ENCODE measurements at regions not wholly inside any gene's neighbourhood (a gene's known extent, or its start where the extent isn't known, plus 50 kb on each side); places are given as distances from the start of the nearest gene placed in this dataset.

GRCh38 chr2:120435671-120436459 is 89.9 kb downstream of the INHBB start:
- FAIRE-seq (no peak), DNase-seq (no peak)
- Histone ChIP-seq H3K9ac (ENCODE audit: low read length in 3 of 3) (no peak overlapping the region), H3K27me3 (ENCODE audit: control insufficient read depth, insufficient read depth, low read length) (no peaks in the 10 kb centered on the region), H3K9me3 (ENCODE audit: control insufficient read depth in 2 of 3, insufficient read depth in 1 of 3, low read length in 3 of 3) (no peaks in the 10 kb centered on the region), H3K4me1 (ENCODE audit: control insufficient read depth in 2 of 3, insufficient read depth in 2 of 3, low read depth in 1 of 3, low read length in 3 of 3) (no peaks in the 10 kb centered on the region), H3K4me3 (ENCODE audit: low read length in 3 of 3) (no peak overlapping the region), H3K36me3 (ENCODE audit: control insufficient read depth in 2 of 3, insufficient read depth in 3 of 3, low read length in 3 of 3) (no peaks in the 10 kb centered on the region), H3K27ac (ENCODE audit: low read depth in 2 of 2, low read length in 2 of 2) (no peak overlapping the region)
- no peak for TF ChIP-seq CTCF (IDR thresholded peaks at IDR 0.05; ENCODE audit: borderline replicate concordance, extremely low read depth, insufficient read depth)
- intact Hi-C loops (cut with DNase I), result no loop called here

DNA sequence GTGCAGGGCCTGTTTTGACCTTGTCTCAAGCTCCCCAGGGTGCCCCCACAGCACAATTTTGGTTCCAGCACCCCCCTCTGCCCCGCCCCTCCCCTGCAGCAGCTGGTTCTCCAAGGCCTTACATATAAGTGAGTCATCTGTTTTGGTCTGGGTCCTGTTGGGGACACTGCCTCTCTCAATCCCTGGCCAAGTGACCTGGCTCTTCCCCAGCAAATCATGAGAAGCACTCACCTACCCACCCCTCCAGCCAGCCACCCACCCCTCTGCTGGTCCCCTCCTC is 90.5 kb downstream of the INHBB start:
- no peak for DNase-seq
- no peaks in the 10 kb centered on the region for H3K36me3 ChIP-seq (ENCODE audit: control insufficient read depth in 2 of 3, insufficient read depth in 3 of 3, low read length in 3 of 3)
- no peak for FAIRE-seq
- H3K4me3 ChIP-seq (ENCODE audit: low read length in 3 of 3), result no peak overlapping the region
- no peak overlapping the region for H3K27ac ChIP-seq (ENCODE audit: low read depth in 2 of 2, low read length in 2 of 2)
- H3K9ac ChIP-seq (ENCODE audit: low read length in 3 of 3), result no peak overlapping the region
- H3K9me3 ChIP-seq (ENCODE audit: control insufficient read depth in 2 of 3, insufficient read depth in 1 of 3, low read length in 3 of 3), result no peaks in the 10 kb centered on the region
- no peaks in the 10 kb centered on the region for H3K4me1 ChIP-seq (ENCODE audit: control insufficient read depth in 2 of 3, insufficient read depth in 2 of 3, low read depth in 1 of 3, low read length in 3 of 3)
- peaks cover 2% of the 10 kb centered on the region for H3K27me3 ChIP-seq (ENCODE audit: control insufficient read depth, insufficient read depth, low read length)
- no peak for TF ChIP-seq CTCF (IDR thresholded peaks at IDR 0.05; ENCODE audit: borderline replicate concordance, extremely low read depth, insufficient read depth)
- intact Hi-C loops (cut with DNase I), result no loop called here

- FAIRE-seq (no peak), DNase-seq (peak in 1 of 5 donors; percentile 20)
- H3K4me1 ChIP-seq (ENCODE audit: control insufficient read depth in 2 of 3, insufficient read depth in 2 of 3, low read depth in 1 of 3, low read length in 3 of 3), result no peaks in the 10 kb centered on the region
- H3K36me3 ChIP-seq (ENCODE audit: control insufficient read depth in 2 of 3, insufficient read depth in 3 of 3, low read length in 3 of 3), result no peaks in the 10 kb centered on the region
- no peak overlapping the region for H3K27ac ChIP-seq (ENCODE audit: low read depth in 2 of 2, low read length in 2 of 2)
- H3K9me3 ChIP-seq (ENCODE audit: control insufficient read depth in 2 of 3, insufficient read depth in 1 of 3, low read length in 3 of 3), result no peaks in the 10 kb centered on the region
- no peak overlapping the region for H3K9ac ChIP-seq (ENCODE audit: low read length in 3 of 3)
- H3K27me3 ChIP-seq (ENCODE audit: control insufficient read depth, insufficient read depth, low read length), result peaks cover 2% of the 10 kb centered on the region
- intact Hi-C loops (cut with DNase I), result no loop called here
- TF ChIP-seq CTCF (IDR thresholded peaks at IDR 0.05; ENCODE audit: borderline replicate concordance, extremely low read depth, insufficient read depth), result peak; percentile 7
- no peak overlapping the region for H3K4me3 ChIP-seq (ENCODE audit: low read length in 3 of 3)
Measured at GRCh38 chr2:120436885-120437603, 91.1 kb downstream of the INHBB start.

Measured in kidney (tissue), 13 donors.